Mammary epithelial cell (primary cell): ENCODE measurements at regions not wholly inside any gene's neighbourhood (a gene's known extent, or its start where the extent isn't known, plus 50 kb on each side); places are given as distances from the start of the nearest gene placed in this dataset.

Source experiments
- CTCF ChIP-seq, 2 donors: IDR thresholded peaks in 1 of 2; conservative IDR thresholded peaks in 1 of 2; 2 replicates each; pipeline ENCODE4 v1.5.1; 2011 to 2012; ENCODE audit warnings: inconsistent platforms in 2 of 2, low read length in 2 of 2, mild to moderate bottlenecking in 2 of 2, control low read depth in 1 of 2, low read depth in 1 of 2; ENCODE audit not compliant: insufficient read depth in 1 of 2; ENCODE audit errors: extremely low read depth in 1 of 2
- EZH2 ChIP-seq: IDR thresholded peaks from 2 replicates; pipeline ENCODE4 v1.6.1; 2012; ENCODE audit warnings: low read length, inconsistent platforms, borderline replicate concordance

GRCh38 chr16:26550111-26550610 is 516.6 kb upstream of the C16orf82 start:
- TF ChIP-seq CTCF (conservative IDR thresholded peaks at IDR 0.05 in 1 of 2, IDR thresholded peaks at IDR 0.05 in 1 of 2; ENCODE audit: extremely low read depth in 1 of 2, insufficient read depth in 1 of 2, low read depth in 1 of 2, low read length in 2 of 2) (no peak), EZH2 (no peak)
